HG03575 (cell line): ENCODE measurements at regions not wholly inside any gene's neighbourhood (a gene's known extent, or its start where the extent isn't known, plus 50 kb on each side); places are given as distances from the start of the nearest gene placed in this dataset.
"Not testable (repeated sequence)": the region's sequence is repeated elsewhere in the genome, so short reads cannot be mapped to it uniquely, and the experiment has no call there.

Experiments
- ATAC-seq: cut with Tn5 transposase; IDR thresholded peaks from one replicate; pipeline ENCODE4 v1.9.1; 2021; ENCODE audit not compliant: unreplicated experiment, insufficient number of reproducible peaks, low FRiP score; ENCODE audit errors: extremely low read depth

- no peak for ATAC-seq
Measured at GRCh38 chr9:747567-747966, 93.9 kb upstream of the DMRT1 start.

GRCh38 chr9:748861-749497 lies 92.5 kb upstream of the DMRT1 start:
- no peak for ATAC-seq

DNA sequence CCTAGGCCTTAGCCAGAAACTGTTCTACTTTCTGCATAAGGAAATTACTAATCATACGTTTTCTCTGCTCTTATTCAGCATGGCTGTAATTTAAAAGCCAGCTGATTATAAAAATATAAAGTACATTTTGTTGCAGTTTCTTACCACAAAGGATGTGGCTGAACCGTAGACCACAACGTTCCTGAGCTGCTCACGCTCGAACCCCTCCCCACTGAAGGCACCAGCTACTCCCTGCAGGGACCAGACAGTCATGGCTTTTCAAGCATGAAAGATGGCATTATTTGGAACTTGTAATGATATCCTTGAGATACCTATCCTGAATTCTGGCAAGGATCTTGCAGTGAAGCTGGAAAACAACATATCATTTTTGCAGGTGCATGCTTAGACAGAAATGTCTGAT lies 91.8 kb upstream of the DMRT1 start:
- no peak for ATAC-seq

DNA sequence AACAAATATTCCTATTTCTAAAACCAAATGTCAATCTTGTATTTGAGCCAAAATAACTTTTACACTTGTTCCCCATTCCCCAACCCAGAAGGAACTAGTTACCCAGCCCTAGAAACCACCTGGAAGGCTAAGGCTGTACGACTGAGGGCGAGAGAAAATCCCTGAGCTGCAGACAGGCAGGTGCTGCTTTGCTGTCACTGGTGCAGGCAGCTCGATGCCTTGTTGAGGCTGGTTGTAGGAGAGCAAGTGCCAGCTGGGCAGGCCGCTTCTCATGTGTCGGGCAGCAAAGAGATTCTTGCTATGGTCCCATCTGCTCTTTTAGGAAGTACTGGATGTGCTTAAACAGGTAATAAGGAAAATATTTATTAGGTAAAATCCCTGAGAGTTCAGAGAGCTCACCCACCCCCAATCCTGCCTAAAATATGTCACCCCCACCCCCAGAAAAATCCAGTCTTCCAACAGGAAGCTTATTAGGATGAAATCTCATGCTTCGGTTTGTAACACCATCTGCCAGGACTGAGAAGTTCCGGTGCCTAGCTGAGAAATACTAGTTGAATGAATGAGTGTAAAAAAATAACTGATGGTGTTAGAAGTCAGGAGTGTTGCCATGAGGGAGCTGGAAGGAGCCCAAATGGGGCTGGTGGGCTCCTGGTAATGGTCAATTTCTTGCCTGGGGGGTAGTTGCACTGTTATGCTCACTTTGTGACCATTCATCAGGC lies 91.1 kb upstream of the DMRT1 start:
- ATAC-seq = no peak

DNA sequence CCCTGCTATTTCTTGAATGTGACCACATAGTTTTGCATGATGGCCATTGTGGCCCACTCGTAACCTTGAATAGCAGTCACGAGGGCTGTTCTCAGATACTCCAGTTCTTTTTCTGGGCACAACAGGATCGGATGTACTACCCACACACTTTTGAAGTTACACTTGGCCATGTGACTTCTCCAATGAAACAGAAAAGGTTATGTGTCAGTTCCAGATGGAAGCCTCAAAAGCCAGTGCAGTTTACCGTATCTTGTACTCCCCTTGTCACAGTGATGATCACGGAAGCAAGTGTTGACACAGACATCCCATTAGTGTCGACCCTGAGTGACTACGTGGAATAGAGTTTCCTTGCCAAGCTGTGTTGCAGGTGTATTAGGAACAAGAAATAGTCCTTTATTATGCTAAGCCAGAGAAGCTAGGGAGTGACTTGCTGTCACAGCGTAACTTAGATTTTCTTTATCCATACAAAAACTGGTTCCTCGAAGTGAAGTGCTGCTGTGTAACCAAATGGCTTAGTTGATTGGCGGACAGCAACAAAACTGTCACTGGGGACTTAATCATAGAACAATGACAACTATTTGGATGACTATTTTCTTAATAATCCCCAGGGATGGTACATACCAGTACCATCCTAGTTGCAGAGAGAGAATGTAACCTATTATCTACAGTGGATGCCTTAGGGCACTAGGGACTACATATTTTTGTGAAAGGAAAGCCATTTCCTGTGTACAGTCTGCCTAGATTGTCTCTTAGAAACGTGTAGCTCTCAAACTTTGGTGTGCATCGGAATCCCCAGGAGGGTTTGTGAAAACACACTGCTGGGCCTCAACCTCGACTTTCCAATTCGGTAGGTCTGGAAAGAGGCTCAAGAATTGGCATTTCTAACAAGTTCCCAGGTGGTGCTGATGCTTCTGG lies 90.1 kb upstream of the DMRT1 start:
- no peak for ATAC-seq

- ATAC-seq = no peak
Measured at GRCh38 chr9:752201-752600, 89.3 kb upstream of the DMRT1 start.

GRCh38 chr9:752681-753200 lies 88.8 kb upstream of the DMRT1 start:
- no peak for ATAC-seq

DNA sequence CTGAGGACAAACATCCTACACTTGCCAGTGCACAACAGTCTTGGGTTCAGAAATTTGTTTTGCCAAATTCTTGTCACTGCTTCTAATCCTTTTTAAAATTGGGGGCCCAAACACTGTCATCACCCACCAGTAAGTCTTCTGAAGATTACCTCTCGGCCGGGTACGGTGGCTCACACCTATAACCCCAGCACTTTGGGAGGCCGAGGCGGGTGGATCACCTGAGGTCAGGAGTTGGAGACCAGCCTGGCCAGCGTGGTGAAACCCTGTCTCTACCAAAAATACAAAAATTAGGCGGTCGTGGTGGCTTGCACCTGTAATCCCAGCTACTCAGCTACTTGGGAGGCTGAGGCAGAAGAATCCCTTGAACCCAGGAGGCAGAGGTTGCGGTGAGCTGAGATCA lies 87.8 kb upstream of the DMRT1 start:
- ATAC-seq = not testable (repeated sequence)

- ATAC-seq = no peak
Measured at GRCh38 chr9:754150-754931, 87.2 kb upstream of the DMRT1 start.

DNA sequence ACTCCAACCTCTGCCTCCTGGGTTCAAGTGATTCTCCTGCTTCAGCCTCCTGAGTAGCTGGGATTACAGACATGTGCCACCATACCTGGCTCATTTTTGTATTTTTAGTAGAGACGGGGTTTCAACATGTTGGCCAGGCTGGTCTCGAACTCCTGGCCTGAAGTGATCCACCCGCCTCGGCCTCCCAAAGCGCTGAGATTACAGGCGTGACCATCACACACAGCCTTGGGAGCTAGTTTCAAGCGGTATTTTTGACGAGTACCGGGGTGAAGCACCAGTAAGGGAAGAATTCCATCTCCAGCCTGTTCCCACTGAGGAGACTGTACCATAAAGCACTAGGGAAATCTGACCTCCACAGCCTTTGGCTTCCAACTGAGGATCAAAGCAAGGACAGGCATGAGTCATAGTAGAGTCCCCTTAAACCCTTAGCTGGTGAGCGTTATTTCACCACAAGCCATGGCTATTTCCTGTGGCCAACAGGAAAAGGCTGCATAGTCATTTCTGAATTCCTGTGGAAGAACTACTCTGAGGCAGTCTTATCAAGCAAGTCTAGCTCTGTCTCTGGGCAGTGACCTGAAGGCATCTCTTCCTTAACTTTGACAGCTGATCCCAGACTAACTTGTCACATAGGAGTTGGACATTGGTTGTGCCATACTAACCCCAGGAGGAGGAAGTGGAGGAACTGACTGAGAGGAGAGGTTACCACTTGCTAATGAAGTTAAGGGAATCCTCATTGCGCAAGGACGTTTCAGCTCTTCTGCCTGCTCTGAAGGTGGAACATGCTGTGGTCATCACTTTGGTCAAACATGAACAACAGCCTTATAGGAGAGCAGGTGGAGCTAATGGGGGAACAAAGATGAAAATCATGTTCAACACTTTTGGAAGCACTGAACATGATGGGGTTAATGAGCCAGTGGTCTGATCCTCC lies 85.8 kb upstream of the DMRT1 start:
- ATAC-seq = no peak

DNA sequence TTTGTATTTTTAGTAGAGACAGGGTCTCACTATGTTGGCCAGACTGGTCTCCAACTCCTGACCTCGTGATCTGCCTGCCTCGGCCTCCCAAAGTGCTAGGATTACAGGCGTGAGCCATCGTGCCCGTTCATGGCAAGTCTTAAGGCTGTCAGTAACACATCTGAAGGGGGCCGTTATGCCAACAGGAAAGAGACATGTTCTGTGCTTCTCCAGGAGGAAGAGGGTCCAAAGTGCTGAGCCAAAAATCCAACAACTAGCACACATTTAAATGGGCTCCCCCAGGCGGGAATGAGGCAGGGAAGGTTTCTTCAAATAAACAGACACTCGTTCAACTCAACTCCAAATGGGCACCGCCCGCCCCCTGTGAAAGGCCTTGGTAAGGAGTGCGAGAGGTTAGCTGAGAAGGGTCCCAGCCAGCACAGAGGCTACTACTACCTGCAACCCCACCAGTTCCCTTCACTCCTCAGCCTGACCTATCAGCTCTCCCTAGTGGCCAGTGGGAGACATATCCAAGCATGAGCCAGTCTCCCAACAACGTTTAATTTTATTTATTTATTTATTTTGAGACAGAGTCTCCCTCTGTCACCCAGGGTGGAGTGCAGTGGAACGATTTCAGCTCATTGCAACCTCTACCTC lies 84.1 kb upstream of the DMRT1 start:
- ATAC-seq = no peak

- no peak for ATAC-seq
Measured at GRCh38 chr9:758146-758545, 83.4 kb upstream of the DMRT1 start.

DNA sequence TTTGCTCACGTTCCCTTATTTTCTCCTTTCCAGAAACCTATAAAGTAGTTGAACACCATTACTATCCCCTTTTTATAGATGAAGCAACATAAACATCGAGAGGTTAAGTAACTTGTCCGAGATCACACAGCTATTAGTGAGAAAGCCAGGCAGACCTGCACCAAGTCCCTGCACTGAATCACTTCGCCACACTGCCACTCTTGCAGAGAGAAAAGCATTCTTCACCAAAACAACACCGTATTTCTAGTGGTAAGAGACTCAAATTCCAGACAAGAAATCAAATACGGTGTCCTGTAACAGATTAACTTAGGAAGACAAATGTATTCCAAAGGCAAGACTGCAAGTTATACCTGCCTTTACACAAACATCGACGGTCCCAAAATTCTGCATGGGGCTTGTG lies 82.0 kb upstream of the DMRT1 start:
- no peak for ATAC-seq

DNA sequence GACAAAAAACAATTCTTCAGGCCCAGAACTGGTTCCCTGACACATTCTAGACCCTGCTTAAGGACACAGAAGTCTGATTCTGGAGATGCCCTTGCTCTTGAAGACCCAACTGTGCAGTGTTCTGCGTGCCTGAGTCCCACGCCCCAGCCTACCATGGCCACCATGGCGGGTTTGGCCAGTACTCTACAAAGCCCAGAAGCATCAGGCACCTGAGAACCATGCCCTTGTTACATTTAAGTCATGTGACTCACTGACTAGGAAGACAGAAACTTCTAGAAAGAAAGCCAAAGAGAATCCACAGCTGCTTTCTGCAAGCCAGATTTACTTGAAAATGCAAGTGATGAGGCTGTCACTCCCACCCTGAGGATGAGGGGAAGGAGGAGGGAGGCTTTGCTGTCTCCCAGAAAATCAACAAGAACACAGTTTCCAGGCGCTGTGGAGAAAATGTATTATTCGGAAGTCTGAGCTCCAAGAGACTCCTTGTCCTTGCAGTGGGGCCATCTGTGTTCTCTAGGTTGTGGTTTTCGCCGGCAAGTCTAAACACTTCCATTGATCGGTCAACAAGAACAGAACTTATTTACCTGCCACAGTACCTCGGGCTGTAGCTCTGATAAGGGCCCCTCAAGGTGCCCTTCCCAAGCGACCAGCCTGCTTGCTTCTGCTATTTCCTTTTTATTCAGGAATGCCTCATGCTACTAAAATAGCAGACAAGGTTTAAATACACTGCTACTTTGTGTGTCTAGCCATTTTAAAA lies 81.3 kb upstream of the DMRT1 start:
- no peak for ATAC-seq

DNA sequence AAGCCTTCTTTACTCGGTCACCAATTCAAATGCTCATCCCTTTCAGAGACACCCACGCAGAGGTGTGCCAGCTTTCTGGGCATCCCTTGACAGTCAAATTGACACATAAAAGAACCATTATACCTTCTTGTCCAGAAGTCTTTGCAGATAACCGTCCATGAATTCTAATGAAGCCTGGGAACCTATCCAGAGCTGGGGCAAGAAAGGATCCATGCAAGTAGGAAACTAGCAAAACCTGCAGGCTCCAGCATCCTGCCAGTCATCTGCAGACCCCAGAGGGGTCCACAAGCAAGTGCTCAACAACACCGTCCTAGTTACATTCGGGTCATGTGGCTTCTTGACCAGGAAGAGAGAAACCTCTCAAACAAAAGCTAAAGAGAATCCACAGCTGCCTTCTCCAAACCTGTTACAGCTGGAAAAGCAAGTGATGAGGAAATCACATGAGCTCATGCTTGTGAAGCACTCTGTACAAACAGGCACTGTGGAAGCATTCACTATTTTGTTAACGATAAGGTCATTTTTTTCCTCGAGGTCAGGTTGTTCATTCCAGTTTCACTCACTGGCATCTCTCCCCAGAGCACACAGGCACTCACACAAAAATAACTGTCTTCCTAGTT lies 80.2 kb upstream of the DMRT1 start:
- no peak for ATAC-seq

- ATAC-seq = no peak
Measured at GRCh38 chr9:761793-762560, 79.5 kb upstream of the DMRT1 start.
